WTC11 (cell line): ENCODE measurements at regions not wholly inside any gene's neighbourhood (a gene's known extent, or its start where the extent isn't known, plus 50 kb on each side); places are given as distances from the start of the nearest gene placed in this dataset.

ENCODE experiments used
- NR3C1 ChIP-seq: sonication (generic); formaldehyde crosslinking; conservative IDR thresholded peaks from 2 replicates; pipeline ENCODE4 v1.8.1; 2023; ENCODE audit warnings: low read depth, mild to moderate bottlenecking, missing genetic modification reagents
- USF1 ChIP-seq: sonication (generic); formaldehyde crosslinking; IDR thresholded peaks from 2 replicates; pipeline ENCODE4 v1.8.0; 2022; ENCODE audit warnings: mild to moderate bottlenecking, missing genetic modification reagents
- ZBTB43 ChIP-seq: sonication (generic); formaldehyde crosslinking; IDR thresholded peaks from 2 replicates; pipeline ENCODE4 v1.8.1; 2023; ENCODE audit warnings: mild to moderate bottlenecking, missing genetic modification reagents
- ZNF423 ChIP-seq: fragments of 250-450 bp; sonication (Bioruptor Pico); IDR thresholded peaks from 2 replicates; pipeline ENCODE4 v2.1.2; 2022; ENCODE audit warnings: mild to moderate bottlenecking, moderate library complexity
- TF ChIP-seq, protein P1 (sequence below): fragments of 200-600 bp; IDR thresholded peaks from 2 replicates; pipeline ENCODE4 v1.8.0; 2022; ENCODE audit warnings: antibody characterized with exemption

GRCh38 chr7:15821484-15822427 is 135.3 kb upstream of the MEOX2 start:
- TF ChIP-seq ZBTB43 (CRISPR knock-in tag) (no peak), USF1 (CRISPR knock-in tag) (no peak), NR3C1 (no peak), ZNF423 (CRISPR knock-in tag) (no peak)
- TF ChIP-seq, protein P1, sequence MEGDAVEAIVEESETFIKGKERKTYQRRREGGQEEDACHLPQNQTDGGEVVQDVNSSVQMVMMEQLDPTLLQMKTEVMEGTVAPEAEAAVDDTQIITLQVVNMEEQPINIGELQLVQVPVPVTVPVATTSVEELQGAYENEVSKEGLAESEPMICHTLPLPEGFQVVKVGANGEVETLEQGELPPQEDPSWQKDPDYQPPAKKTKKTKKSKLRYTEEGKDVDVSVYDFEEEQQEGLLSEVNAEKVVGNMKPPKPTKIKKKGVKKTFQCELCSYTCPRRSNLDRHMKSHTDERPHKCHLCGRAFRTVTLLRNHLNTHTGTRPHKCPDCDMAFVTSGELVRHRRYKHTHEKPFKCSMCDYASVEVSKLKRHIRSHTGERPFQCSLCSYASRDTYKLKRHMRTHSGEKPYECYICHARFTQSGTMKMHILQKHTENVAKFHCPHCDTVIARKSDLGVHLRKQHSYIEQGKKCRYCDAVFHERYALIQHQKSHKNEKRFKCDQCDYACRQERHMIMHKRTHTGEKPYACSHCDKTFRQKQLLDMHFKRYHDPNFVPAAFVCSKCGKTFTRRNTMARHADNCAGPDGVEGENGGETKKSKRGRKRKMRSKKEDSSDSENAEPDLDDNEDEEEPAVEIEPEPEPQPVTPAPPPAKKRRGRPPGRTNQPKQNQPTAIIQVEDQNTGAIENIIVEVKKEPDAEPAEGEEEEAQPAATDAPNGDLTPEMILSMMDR: no peak
